CD14-positive monocyte (primary cell): ENCODE measurements at regions not wholly inside any gene's neighbourhood (a gene's known extent, or its start where the extent isn't known, plus 50 kb on each side); places are given as distances from the start of the nearest gene placed in this dataset.

ENCODE experiments used
- DNase-seq, 3 donors: peaks; one replicate each; pipeline ENCODE4 v3.0.0-alpha.2; 2011 to 2022
- H2AFZ ChIP-seq: 2 replicates; pipeline ENCODE4 v1.6.0; 2012; ENCODE audit warnings: mild to moderate bottlenecking, low read depth, low read length, inconsistent platforms; ENCODE audit not compliant: insufficient read depth, poor library complexity, severe bottlenecking
- H3K27ac ChIP-seq, 2 donors: 1 replicate in 1 of 2; 2 replicates in 1 of 2; pipeline ENCODE4 v1.5.1; 2012 to 2013; ENCODE audit warnings: low read length in 2 of 2, control low read depth in 1 of 2, inconsistent platforms in 1 of 2, low read depth in 1 of 2, mild to moderate bottlenecking in 1 of 2
- H3K27me3 ChIP-seq, 2 donors: one replicate each; pipeline versions ENCODE4 v1.6.0 to v1.6.1; 2011 to 2013; ENCODE audit warnings: low read length in 2 of 2; ENCODE audit not compliant: control insufficient read depth in 2 of 2, insufficient read depth in 2 of 2
- H3K36me3 ChIP-seq, 2 donors: replicated peaks in 1 of 2; 1 replicate in 1 of 2; 2 replicates in 1 of 2; pipeline versions ENCODE4 v1.5.1 to v1.6.1; 2012 to 2013; ENCODE audit warnings: low read length in 2 of 2, control low read depth in 1 of 2, inconsistent platforms in 1 of 2, mild to moderate bottlenecking in 1 of 2; ENCODE audit not compliant: insufficient read depth in 2 of 2, control insufficient read depth in 1 of 2
- H3K4me1 ChIP-seq, 2 donors: 1 replicate in 1 of 2; 2 replicates in 1 of 2; pipeline versions ENCODE4 v1.5.1 to v1.6.1; 2012 to 2013; ENCODE audit warnings: low read length in 2 of 2, control low read depth in 1 of 2, inconsistent platforms in 1 of 2, mild to moderate bottlenecking in 1 of 2, moderate library complexity in 1 of 2; ENCODE audit not compliant: insufficient read depth in 2 of 2, control insufficient read depth in 1 of 2
- H3K4me2 ChIP-seq: replicated peaks from 2 replicates; pipeline ENCODE3; 2012; ENCODE audit warnings: low read length, moderate library complexity, mild to moderate bottlenecking; ENCODE audit not compliant: poor library complexity, severe bottlenecking; ENCODE audit errors: extremely low read depth
- H3K4me3 ChIP-seq, 3 experiments: fragments of 200-600 bp in 1 of 3; sonication (generic) in 1 of 3; replicated peaks in 1 of 3; 1 replicate in 2 of 3; 2 replicates in 1 of 3; pipeline ENCODE4 v1.5.1; 2011 to 2013; ENCODE audit warnings: low read length in 3 of 3, mild to moderate bottlenecking in 3 of 3, control low read depth in 2 of 3, low read depth in 2 of 3, inconsistent platforms in 1 of 3, moderate library complexity in 1 of 3
- H3K79me2 ChIP-seq: 2 replicates; pipeline ENCODE4 v1.6.0; 2012; ENCODE audit warnings: mild to moderate bottlenecking, control low read depth, inconsistent platforms, low read length, moderate library complexity; ENCODE audit not compliant: insufficient read depth
- H3K9ac ChIP-seq: 2 replicates; pipeline ENCODE4 v1.6.0; 2017; ENCODE audit warnings: low read length, mild to moderate bottlenecking; ENCODE audit not compliant: insufficient read depth, poor library complexity, severe bottlenecking
- H3K9me3 ChIP-seq, 2 donors: replicated peaks in 1 of 2; 1 replicate in 1 of 2; 2 replicates in 1 of 2; pipeline versions ENCODE4 v1.5.1 to v1.6.1; 2012 to 2013; ENCODE audit warnings: low read length in 2 of 2, control low read depth in 1 of 2; ENCODE audit not compliant: control insufficient read depth in 1 of 2, insufficient read depth in 1 of 2
- H4K20me1 ChIP-seq: 2 replicates; pipeline ENCODE4 v1.6.0; 2012; ENCODE audit warnings: mild to moderate bottlenecking, low read length, control low read depth, moderate library complexity; ENCODE audit not compliant: insufficient read depth
- H3K27ac Mint-ChIP-seq, 7 donors: one replicate each; pipeline ENCODE4 v1.8.0; 2020; ENCODE audit warnings: mild to moderate bottlenecking in 7 of 7, mixed read lengths in 7 of 7, moderate library complexity in 6 of 7, inconsistent platforms in 2 of 7
- H3K27me3 Mint-ChIP-seq, 3 donors: one replicate each; pipeline ENCODE4 v1.8.0; 2021 to 2022; ENCODE audit warnings: low read depth in 3 of 3, mild to moderate bottlenecking in 3 of 3, mixed read lengths in 3 of 3, moderate library complexity in 3 of 3, inconsistent platforms in 1 of 3
- H3K36me3 Mint-ChIP-seq, 2 donors: one replicate each; pipeline ENCODE4 v1.8.0; 2020; ENCODE audit warnings: mixed read lengths in 2 of 2, inconsistent platforms in 1 of 2, mild to moderate bottlenecking in 1 of 2
- H3K4me1 Mint-ChIP-seq: one replicate; pipeline ENCODE4 v1.8.0; 2020; ENCODE audit warnings: mild to moderate bottlenecking, mixed read lengths
- H3K4me3 Mint-ChIP-seq, 2 donors: one replicate each; pipeline ENCODE4 v1.8.0; 2020; ENCODE audit warnings: mild to moderate bottlenecking in 2 of 2, mixed read lengths in 2 of 2, moderate library complexity in 1 of 2
- H3K9me3 Mint-ChIP-seq, 7 donors: one replicate each; pipeline ENCODE4 v1.8.0; 2020 to 2022; ENCODE audit warnings: mixed read lengths in 7 of 7, mild to moderate bottlenecking in 6 of 7, moderate library complexity in 6 of 7, inconsistent platforms in 2 of 7
- WGBS: methylation state at CpG from one replicate; pipeline ENCODE4 v1.1.5; 2013; ENCODE audit warnings: missing lambda C conversion rate; ENCODE audit not compliant: insufficient coverage; 5-methylcytosine and 5-hydroxymethylcytosine counted together
- intact Hi-C, 2 donors: fragments of 100-400 bp; cut with micrococcal nuclease; formaldehyde crosslinking; loops; one replicate each; pipeline versions ENCODE4 v1.15.0 to v1.15.1; 2023
- TF ChIP-seq, protein P1 (sequence below): fragments of 200-600 bp; IDR thresholded peaks from one replicate; pipeline ENCODE4 v1.8.0; 2022; ENCODE audit warnings: antibody characterized with exemption, mild to moderate bottlenecking

DNA sequence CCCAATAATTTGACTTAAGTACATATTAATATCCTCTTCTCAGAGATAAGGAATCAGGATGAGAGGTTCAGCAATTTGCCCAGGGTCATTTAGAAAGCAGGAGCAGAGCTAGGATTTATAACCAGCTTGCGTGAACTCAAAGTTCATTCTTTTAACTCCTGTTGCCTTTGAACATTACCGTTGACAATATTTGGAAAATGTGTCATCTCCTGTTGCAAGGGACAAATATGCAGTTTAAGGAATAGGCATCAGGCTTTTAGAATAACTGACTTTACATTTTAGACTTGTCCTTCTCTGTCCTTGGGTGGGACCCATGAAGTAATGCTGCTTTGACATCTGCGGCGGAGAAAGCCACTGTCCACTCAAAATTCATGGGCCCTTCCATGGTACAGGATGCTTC lies 252.2 kb upstream of the RGMA start:
- Histone ChIP-seq H3K79me2 (no peaks in the 10 kb centered on the region), H3K27ac (no peak overlapping the region), H3K9ac (no peak overlapping the region), H3K4me2 (no peak overlapping the region), H2AFZ (no peak overlapping the region), H4K20me1 (no peaks in the 10 kb centered on the region), H3K27me3 (no peaks in the 10 kb centered on the region), H3K4me1 (peaks cover 0 to 4% of the 10 kb centered on the region in 2 donors), H3K4me3 (no peak overlapping the region), H3K36me3 (no peaks in the 10 kb centered on the region), H3K9me3 (no peaks in the 10 kb centered on the region)
- Mint-ChIP-seq H3K27ac (no peak overlapping the region), H3K27me3 (peaks cover 0 to 12% (median 2%) of the 10 kb centered on the region in 3 donors), H3K4me1 (peaks cover 7% of the 10 kb centered on the region), H3K9me3 (peaks cover 0 to 4% (median 0%) of the 10 kb centered on the region in 7 donors), H3K4me3 (no peak overlapping the region), H3K36me3 (no peaks in the 10 kb centered on the region)
- no peak for DNase-seq
- intact Hi-C loops = no loop called here
- WGBS = 97% methylated on average over 4 of the region's 4 CpGs
- TF ChIP-seq, protein P1, sequence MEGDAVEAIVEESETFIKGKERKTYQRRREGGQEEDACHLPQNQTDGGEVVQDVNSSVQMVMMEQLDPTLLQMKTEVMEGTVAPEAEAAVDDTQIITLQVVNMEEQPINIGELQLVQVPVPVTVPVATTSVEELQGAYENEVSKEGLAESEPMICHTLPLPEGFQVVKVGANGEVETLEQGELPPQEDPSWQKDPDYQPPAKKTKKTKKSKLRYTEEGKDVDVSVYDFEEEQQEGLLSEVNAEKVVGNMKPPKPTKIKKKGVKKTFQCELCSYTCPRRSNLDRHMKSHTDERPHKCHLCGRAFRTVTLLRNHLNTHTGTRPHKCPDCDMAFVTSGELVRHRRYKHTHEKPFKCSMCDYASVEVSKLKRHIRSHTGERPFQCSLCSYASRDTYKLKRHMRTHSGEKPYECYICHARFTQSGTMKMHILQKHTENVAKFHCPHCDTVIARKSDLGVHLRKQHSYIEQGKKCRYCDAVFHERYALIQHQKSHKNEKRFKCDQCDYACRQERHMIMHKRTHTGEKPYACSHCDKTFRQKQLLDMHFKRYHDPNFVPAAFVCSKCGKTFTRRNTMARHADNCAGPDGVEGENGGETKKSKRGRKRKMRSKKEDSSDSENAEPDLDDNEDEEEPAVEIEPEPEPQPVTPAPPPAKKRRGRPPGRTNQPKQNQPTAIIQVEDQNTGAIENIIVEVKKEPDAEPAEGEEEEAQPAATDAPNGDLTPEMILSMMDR = no peak

DNA sequence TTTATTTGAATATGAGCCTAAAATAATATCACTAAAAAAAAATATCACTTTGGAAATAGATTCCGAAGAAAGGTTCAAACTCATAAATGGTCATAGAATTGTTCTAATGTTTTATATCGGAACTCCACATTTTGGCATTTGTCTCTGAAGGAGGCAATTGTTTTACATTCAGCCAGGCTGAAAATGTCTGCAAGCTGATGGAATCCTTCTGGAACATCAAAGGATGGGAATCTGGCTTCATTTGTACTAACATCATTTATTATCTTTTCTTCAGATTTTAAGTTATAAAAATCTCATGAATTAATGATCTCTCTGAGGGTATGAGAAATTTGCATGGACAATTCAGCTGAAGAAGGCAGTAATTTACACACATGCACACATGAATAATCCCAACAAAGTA lies 251.4 kb upstream of the RGMA start:
- peaks cover 0 to 4% of the 10 kb centered on the region in 2 donors for H3K4me1 ChIP-seq
- TF ChIP-seq, protein P1 = no peak
- no peak overlapping the region for H3K4me3 ChIP-seq
- no peak overlapping the region for H3K9ac ChIP-seq
- no peak overlapping the region for H3K4me2 ChIP-seq
- H2AFZ ChIP-seq = no peak overlapping the region
- no peaks in the 10 kb centered on the region for H3K27me3 ChIP-seq
- intact Hi-C loops = no loop called here
- no peaks in the 10 kb centered on the region for H3K36me3 Mint-ChIP-seq
- 100% methylated on average over 1 of the region's 2 CpGs for WGBS
- no peaks in the 10 kb centered on the region for H3K9me3 ChIP-seq
- no peaks in the 10 kb centered on the region for H3K36me3 ChIP-seq
- peaks cover 0 to 4% (median 0%) of the 10 kb centered on the region in 7 donors for H3K9me3 Mint-ChIP-seq
- no peaks in the 10 kb centered on the region for H3K79me2 ChIP-seq
- H3K27ac Mint-ChIP-seq = no peak overlapping the region
- H3K27me3 Mint-ChIP-seq = peaks cover 0 to 14% (median 2%) of the 10 kb centered on the region in 3 donors
- peaks cover 7% of the 10 kb centered on the region for H3K4me1 Mint-ChIP-seq
- H4K20me1 ChIP-seq = no peaks in the 10 kb centered on the region
- DNase-seq = no peak
- H3K4me3 Mint-ChIP-seq = no peak overlapping the region
- no peak overlapping the region for H3K27ac ChIP-seq
